Activated CD4-positive, alpha-beta T cell treated with anti-CD3 and anti-CD28 coated beads, Interleukin-2, Interleukin-4, amounts not matched to agents 100 ng/mL and 50 ng/mL, durations not matched to agents 16 hours and 8 hours (primary cell): ENCODE measurements at regions not wholly inside any gene's neighbourhood (a gene's known extent, or its start where the extent isn't known, plus 50 kb on each side); places are given as distances from the start of the nearest gene placed in this dataset.

Experiments
- DNase-seq: peaks from one replicate; pipeline ENCODE4 v3.0.0-alpha.2; 2020; ENCODE audit warnings: low spot score

DNA sequence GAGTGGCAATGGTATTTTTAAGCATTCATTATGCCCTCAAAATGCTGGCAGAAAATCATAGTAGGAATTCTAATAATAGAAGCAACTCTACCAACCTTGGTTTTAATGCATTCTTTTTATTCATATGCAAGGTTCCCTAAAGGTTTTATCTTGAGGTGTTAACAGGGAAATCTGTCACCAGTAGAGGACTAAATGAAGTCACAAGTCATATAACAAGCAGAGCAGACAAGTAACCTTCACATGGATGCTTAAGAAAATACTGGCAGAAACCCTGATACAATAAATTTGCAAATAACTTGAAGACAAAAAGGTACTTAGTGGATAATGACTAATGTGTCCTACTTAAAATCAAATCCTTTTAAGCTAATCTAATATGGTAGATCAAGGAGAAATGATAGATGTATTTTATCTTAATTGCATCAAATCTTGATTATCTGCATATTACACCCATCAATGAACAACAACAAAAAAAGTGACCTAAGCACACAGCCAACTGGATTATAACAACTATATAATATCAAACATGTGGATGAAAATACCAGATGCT, 73.3 kb downstream of the RFC3 start:
- DNase-seq, result no peak

DNA sequence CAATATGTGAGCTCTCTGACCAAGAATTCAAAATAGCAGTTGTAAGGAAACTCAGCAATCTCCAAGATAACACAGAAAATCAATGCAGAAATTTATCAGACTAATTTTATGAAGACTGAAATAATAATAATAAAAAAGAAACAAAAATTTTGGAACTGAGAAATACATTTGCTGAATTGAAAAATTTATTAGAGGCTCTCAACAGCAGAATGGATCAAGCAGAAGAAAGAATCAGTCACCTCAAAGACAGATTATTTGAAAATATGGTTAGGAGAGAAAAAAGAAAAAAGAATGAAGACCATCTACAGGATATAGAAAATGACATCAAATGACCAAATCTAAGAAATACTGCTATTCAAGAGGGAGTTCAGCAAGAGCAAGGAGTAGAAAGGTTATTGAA, 75.6 kb downstream of the RFC3 start:
- DNase-seq, result no peak

- no peak for DNase-seq
Observed at GRCh38 chr13:33904431-33904830, 86.5 kb downstream of the RFC3 start.

DNA sequence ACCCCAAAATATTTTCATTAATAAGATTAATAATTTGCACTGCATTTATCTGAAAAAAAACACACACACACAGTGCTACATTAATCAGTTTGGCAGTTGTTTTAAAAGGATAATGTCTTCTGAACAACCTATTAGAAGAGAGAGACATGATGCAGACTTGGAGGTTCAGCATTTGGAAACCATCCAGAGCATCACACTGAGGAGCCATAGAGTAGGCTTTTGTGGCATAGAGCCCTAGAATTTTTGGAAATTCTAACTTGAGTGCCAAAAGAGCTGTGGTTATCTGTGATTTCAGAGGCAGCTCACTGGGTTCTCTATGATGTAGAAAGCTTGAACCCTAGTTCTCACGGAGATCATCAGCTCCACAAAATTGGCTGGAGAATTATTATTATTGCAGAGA, 90.2 kb downstream of the RFC3 start:
- DNase-seq, result no peak

- no peak for DNase-seq
Observed at GRCh38 chr13:33910255-33910654, 92.3 kb downstream of the RFC3 start.

DNA sequence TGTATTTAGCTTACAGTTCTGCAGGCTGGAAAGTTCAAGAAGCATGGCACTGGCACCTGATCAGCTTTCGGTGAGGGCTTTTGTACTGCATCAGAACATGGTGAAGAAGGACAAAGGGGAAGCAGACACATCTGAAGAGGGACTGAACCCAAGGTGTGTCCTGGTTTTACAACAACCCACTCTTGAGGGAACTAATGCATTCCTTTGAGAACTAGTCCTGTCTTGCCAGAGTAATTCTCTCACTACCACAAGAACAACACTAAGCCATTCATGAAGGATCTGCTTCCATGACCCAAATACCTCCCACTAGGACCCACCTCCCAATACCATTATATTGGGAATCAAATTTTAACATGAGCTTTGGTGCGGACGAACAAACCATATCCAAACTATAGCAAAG, 93.6 kb downstream of the RFC3 start:
- no peak for DNase-seq

DNA sequence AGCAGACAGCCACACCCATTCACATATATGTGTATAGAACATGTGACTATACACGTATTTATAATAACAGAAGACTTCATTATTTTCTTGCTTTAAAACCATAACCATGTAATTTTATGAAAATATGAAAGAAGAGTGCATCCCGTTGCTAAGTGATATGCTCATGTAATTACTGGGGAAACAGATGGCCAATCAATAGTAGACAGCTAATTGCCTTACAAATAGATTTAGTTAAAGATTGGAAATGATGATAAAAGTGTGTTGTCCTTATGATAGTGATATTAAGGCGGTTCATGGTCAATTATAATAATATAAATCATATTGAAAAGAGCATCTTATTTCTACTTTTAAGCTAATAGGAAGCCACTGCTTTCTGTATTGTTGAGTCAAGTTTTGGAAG, 95.9 kb downstream of the RFC3 start:
- DNase-seq, result no peak

DNA sequence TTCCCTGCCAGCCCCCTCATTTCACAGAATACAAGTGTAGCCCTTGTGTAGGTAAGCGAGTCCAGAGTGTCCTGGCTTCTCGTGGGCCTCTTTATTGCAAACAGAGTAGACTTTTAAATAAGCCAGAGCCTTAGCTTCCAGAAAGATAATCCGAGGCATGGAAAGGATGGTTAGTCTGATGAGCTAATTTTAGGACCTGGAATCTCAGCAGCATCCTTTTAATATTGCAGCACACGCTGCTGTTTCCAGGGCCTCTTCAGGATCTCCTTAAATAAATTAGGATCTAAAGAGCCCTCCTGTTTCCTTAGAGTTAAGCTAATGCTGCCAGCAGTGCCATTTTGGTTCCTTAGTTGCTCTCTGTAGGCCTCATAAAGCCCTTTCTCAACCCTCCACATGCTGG, 99.2 kb downstream of the RFC3 start:
- no peak for DNase-seq

GRCh38 chr13:33918199-33918932, 100.4 kb downstream of the RFC3 start:
- no peak for DNase-seq

DNA sequence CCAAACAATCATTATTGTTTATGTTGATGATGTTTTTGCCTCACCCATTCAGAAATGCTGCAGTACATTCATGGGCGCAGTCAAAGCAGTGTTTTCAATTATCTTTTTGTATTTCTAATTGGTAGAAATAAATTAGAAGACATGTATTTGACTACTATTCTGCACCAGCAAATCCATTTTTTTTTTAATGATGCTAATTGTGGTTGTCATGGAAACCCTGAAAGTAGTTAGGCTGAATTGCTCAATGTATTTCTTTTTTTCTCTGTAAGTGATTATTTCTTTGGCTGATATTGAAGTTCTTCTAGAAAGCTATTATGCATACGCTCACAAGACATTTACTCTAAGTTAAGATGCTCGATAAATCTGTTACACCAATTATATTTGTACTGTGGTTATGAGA, 101.2 kb downstream of the RFC3 start:
- no peak for DNase-seq

GRCh38 chr13:33925563-33925962, 107.6 kb downstream of the RFC3 start:
- DNase-seq, result no peak

- no peak for DNase-seq
Observed at GRCh38 chr13:33927315-33927714, 109.4 kb downstream of the RFC3 start.

DNA sequence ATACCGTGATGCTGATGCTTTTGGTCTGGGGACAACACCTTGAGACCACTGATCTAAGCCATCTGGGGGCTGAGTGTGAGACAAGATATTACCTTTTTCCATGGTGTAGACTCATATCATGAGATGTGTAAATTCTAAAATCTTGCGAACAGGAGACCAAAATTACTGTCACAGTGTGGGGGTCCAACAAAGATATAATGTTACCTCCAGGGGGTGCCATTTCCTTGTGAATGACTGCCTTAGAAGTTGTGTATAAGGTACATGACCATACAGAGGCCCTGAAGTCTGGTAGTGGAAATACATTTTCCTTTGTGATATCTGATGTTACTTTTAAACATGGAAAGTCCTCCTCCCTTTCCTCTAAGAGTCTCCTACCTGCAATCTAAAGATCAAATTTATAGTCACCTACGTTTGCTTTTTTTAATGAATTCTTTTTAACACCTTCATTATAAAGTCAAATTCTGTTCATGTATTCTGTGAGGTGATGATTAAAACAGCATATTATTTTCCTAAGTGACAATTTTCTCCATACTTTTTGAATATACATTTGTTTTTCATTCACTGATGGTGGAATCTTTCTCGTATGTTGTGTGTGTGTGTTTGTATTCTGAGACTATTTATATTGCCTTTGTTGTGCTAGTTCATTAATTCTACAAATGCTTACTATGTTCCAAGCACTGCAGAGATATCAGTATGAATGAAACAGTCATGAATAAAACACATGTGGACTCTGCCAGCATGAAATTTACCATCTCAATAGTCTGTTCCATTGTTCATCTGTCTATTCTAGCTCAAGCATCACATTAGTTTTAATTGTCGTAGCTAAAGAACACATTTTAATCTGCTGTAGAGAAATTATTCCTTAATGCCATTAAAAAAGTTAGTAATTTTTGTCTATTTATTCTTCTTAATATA, 113.7 kb downstream of the RFC3 start:
- peak; percentile 26 for DNase-seq

DNA sequence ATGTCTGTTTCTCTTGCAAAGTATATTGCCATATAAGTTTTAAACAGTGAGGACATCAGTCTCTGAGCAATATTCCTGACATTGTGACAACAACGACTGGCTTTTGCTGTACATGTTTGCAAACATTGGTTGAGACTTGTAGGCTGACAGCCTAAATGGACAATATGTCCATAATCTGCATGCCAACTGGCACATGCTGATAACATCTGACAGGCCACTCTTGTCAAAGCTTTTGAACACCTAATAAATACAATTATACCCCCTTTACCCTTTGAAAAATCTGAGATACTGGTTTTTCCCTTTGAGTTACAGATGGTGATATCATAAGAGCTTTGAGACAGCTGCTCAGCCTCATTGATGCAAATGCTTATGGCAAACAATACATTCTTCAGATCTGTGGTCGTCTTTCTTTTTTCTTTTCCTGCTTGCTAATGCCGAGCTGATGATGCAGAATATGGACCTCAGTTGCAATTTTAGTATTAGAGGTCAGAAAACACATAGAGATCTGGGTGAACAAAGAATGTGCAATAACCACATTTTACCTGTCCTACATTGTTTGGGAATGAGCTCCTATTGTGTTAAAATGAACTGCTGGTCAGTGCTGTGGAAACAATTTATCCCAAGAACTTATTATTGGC, 114.9 kb downstream of the RFC3 start:
- no peak for DNase-seq

DNA sequence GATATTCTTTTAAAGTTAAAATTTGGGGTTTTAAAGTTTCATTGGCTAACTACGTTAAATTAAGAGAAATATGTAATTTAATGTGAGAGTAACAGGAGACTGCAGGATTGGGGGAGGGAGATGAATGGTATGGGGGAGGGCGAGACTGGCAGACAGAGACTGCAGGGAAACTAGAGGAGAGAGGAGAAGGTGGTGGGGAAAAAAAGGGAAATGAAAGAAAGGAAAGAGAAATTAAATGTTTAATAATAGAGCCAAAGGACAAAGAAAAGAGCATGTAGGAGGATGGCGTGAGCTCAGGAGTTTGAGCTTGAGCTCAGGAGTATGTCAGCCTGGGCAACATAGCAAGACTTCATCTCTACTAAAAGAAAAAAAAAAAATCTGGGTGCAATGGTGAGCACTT, 115.9 kb downstream of the RFC3 start:
- DNase-seq, result no peak

- DNase-seq, result no peak
Observed at GRCh38 chr13:33934343-33934742, 116.4 kb downstream of the RFC3 start.

GRCh38 chr13:33934951-33935371, 117.0 kb downstream of the RFC3 start:
- no peak for DNase-seq

- DNase-seq, result no peak
Observed at GRCh38 chr13:33935969-33936368, 118.0 kb downstream of the RFC3 start.

DNA sequence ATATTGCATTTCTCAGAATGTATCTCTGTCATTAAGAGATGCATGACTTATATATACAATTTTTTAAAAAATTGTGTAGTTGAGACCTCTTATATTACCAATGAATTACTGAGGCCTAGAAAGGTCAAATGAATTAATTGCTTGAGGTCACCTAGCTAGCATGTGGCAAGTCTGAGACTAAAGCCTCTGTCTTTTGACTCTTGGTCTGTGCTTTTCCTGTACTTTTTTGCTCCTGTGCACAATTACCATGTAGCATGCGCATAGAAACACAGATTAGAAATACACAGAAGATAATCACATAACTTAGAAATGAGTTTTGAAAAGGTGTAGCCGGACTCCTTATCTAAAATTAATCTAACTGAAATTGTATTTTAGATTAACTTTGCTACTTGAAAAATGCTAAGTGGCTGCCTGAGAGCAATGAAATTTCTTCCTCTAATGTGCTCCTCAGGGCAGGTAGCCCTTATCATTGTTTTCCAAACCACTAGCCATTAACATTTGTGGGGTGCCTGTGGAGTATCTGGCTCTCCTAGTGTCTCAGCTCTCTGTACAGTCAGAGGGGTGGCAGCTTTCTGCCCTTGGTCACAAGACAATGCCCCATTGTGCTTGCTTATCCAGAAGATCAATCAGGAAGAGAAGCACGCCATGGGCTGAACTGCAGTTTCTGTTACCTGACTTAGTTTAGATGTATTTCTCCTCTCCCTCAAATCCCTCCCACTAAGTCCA, 119.6 kb downstream of the RFC3 start:
- DNase-seq, result no peak

DNA sequence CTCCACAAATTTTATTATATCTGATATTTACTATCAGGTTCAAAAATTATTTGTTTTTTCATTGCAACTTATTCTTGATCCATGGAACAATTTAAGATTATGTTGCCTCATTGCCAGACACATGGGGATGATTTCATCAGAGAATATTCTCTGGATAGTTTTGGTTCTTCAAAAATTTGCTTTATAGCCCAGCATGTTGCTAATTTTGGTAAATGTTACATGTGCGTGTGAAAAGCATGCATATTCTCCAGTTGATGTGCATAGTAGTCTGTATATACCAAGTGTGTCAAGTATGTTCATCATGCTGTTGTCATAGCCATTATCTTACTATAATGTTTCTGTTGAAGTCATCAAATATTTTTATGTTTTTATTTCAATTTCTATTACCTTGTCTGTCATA, 122.3 kb downstream of the RFC3 start:
- no peak for DNase-seq

- DNase-seq, result no peak
Observed at GRCh38 chr13:33940898-33941297, 122.9 kb downstream of the RFC3 start.

GRCh38 chr13:33945477-33945876, 127.5 kb downstream of the RFC3 start:
- no peak for DNase-seq
